Fibroblast of skin of right biceps (primary cell): ENCODE measurements at regions not wholly inside any gene's neighbourhood (a gene's known extent, or its start where the extent isn't known, plus 50 kb on each side); places are given as distances from the start of the nearest gene placed in this dataset.
A peak's percentile ranks its signal among the peaks of the same experiment; 100 is the strongest.

Source experiments
- DNase-seq: peaks from one replicate; pipeline ENCODE4 v3.0.0-alpha.2; 2013

DNA sequence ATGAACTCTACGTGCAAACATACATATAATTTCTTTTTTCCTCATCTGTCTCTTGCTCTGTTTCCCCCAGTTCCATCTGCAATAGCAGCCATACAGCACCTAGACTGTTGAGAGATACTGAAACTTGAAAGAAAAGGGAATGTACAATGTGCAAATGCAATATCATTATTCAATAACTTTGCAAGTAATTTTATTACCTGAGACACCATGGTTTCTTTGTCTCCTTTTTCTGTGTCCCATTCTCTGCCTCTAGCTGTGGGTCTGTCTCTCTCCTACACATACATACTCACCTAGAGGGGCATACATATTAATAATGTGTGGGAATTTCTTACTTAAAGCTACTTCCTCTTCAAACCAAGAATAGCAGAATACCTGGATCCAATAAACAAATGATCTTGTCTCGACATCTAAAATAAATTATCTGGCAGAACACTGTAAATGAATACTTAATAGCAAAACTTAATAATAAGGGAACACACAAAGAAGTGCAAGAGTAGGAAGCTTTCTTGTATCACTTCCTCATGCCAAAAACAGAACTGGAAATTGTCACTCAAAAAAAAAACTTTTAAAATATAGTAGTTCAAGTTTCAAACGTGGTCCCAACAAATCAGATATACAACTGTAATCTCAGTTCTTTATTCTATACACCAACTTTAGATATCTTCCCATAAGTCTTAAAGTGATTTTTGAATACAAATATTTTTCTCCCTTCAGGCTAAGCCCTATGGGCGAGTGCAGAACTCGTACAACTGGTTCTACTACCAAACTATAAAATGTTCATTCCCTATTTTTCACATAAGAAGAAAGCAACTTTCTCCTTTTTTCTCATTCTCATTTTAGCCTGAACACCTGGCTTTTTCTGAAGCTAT is 194.6 kb downstream of the NRIP1 start:
- DNase-seq, result no peak

DNA sequence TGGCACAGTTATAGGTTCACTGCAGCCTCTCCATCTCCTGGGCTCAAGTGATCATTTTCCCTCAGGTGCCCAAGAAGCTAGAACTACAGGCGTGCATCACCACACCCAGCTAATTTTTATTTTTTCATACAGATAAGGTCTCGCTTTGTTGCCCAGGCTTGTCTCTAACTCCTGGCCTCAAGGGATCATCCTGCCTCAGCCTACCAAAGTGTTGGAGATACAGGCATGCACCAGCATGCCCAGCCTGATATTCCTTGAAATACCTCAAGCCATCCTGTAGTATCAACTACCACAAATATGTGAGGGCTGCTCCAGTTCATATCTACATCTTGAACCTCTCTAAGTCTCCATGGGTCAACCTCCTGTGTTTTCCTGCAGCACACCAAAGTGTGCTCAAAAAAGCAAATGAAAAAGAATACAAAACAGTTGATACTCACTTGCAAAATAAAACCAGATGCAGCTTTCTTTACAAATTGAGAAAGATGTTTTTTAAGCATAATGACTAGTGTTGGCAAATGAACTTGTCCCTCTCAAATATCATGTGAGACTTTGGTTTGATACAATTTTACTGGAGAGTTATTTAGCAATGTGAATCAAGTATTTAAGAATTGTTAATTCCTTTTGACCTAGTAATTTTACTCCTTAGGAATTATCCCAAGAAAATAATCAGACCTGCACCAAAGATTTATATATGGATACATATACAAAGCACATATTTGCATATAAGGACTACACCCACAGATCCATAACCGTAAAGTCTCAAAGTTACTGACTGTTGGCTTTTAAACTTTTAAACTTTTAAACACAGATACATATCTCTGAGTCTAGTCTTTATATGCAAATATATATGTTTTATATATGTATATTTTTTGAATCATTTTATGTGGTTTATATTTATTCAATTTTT is 197.7 kb downstream of the NRIP1 start:
- DNase-seq, result no peak

DNA sequence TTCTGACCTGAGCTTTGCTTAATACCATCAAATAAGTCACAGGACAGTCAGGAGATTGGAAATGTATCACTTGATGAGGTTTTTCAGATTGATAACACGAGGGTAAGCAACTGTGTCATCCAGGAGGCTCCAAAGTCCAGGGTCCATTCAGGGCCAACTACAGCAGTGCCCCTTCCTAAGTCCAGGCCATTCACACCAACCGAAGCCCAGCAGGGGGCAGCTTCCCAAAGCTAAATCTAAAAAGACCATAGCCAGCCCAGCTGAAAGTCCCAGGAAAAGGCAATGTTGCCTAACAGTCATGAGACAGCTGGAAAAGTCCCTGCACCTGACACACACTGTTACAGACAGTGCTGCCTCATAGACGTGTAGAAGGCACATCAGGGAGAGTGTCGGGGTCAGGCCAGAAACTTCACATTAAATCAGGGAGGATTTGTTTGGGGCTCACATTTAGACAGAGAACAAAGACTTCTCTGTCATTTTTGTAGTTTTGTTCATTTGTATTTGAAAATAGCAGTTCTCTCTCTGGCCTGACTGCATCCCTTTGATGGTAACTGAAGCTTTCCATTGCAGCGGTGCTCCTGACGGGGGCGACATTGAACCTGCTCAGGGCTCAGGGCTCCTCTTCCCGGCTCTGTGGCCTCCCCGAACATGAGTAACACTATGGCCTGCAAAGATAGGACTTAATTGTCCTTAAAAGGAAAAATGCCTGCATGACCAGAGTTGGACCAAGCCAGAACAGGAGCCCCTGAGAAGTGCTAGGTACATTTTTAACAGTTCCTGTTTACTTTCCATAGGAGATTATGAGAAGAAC is 200.4 kb downstream of the NRIP1 start:
- peak; percentile 76 for DNase-seq

DNA sequence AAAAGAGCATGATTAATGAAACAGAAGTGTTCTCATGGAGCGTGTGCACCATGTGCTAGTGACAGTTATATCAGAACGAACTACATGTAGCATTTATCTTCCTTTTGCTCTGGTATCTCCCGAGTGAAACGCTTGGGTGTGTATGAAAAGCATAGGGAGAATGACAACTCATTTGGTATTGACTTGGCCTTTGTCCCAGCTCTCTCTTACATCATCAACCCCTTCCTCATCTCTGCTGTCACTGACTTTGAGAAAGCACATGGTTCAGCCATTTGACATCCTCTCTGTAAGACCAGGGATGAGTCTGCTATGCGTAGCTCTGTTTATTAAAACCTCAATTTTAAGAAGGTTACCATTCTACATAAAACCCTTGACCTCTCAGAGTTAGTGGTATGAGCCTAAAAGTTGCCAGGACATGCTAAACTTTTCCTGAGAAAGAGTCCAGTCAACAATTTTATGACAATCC is 201.0 kb downstream of the NRIP1 start:
- peak; percentile 68 for DNase-seq

DNA sequence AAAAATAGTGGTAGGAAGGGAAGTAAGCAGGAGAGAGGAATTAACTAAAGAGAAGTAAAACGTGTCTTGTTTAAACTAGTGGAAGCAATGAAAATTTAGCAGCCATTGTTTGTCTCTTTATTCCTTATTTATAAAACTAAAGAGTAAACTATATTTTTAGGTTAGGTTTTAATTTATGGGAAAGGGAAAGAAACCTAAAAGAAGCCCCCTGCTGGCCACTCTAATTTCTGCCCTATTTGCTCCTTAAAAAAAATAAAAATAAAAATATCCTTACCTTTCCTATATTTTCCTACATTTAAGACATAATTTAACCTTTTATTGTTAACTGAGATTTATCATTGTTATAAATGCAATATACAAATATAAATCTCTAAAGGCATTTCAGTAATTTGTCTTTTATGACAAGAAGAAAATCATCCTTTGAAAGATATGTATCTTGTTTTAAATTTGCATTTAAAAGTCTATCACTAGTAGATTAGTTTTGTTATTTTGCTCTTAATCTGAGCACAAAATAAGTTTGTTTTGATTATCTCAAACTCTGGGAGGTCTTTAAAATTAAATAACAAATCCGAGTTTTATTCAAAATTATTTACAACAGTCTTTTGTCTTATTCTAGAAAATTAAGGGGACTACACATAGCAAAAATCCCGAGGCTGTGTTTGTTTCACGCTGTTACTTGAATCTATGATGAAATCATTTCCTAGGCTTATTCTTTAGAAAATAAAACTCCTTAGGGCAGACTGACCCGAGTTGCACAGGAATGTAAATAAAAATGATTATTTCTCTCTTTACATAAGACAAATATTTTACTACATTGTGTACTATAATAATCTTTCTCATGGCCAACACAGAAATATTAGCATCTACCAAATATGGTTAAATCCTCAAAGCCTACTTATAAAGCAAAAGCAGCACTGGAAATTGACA is 201.7 kb downstream of the NRIP1 start:
- DNase-seq, result peak; percentile 23

DNA sequence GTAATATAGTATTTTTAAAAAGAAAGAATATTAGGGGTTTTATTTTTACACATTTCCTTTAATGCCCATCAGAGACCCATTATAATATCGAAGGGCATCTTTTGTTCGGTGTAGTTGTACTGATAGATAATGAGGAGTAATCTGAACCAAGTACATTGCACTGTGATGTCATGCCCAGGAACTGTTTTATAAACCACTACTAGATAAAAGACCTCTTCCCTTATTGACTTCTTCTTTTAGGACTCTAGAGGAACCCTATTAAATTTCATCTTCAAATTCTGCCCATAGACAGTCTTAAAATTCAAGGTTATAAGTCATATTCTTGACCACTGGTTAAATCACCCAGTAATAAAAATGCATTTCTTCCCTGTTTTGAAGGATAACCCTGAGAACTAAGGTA is 206.5 kb downstream of the NRIP1 start:
- DNase-seq, result no peak

DNA sequence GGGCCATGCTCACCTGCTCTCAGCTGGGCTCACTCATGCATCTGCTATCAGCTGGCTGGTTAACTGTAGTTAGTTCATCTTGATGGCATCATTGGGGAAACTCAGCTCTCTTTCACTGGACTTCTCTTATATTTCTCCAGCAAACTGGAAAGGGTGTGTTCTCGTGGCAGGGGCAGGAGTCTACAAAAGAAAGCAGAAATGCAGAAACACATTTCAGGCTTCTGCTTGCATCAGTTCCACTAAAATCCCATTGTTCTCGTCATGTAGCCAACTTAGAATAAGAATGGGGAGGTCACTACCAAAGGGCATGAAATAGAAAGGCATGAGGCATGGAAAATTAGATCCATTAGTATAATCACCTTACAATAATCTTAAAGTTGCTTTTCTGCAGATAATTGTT is 207.3 kb downstream of the NRIP1 start:
- DNase-seq, result no peak

DNA sequence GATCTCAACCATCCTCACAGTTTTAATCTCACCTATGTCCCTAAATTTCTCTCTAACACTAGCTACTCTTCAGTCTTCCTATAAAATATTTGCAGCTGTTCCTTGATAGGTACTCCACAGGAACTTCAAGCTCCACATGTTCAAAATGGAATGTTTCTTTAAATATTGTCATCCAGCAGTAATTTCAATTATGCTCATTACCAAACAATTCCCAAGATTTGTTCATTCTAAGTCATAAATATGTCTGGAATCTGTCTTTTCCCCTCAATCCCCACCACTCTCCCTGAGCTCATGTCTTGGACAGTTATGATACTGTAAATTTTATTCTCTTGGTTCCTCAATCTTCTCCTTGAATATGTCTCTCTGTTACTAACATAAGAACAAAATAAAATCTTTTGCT is 214.4 kb downstream of the NRIP1 start:
- peak; percentile 75 for DNase-seq

DNA sequence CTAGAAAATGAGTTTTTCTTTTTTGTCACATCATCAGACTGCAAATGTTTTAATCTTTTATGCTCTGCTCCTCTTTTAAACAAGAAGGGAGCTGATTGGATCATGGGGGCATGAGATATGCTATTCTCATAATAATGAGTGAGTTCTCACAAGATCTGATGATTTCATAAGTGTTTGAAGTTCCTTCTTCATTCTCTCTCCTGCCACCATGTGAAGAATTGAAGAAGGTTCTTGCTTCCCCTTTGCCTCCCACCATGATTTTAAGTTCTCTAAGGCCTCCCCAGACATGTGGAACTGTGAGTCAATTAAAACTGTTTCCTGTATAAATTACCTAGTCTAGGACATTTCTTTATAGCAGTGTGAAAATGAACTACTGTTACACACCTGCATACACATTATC is 218.2 kb downstream of the NRIP1 start:
- no peak for DNase-seq

DNA sequence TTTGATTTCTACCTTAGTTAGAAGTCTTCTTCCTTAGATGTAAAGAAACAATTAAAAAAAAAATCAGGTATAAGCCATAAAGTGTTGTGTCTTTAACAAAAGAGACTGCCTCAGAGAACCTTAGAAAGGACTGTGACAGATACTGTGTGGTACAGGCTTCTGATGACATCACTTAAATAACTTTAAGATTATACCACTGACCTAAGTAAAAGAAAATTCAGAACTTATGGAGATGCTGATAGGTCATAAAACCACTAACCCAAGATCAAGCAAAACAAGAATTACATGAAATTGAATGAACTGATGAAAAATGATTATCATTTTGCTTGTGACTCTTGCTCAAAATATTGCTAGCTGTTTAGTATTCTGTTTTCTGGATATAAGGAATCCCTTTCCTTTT is 220.8 kb downstream of the NRIP1 start:
- DNase-seq, result peak; percentile 49

DNA sequence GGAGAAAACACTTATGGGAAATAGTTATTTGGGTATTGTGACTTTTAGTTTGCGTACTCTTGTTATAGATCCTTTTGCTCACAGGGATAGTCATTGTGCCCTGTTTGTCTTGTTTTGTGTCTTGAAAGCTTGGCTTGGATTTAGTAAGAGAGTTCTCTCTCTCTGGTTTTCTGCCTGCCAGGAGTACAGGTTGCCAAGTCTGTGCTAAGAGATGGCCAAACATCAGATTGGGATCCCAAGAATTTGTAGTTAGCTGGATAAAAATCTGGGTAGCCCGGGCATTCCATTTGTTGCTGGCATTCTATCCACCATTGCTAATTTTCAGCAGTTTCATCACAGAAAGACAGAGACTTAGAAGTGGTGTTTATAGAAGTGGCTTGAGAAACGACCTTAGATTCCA is 222.2 kb downstream of the NRIP1 start:
- no peak for DNase-seq

DNA sequence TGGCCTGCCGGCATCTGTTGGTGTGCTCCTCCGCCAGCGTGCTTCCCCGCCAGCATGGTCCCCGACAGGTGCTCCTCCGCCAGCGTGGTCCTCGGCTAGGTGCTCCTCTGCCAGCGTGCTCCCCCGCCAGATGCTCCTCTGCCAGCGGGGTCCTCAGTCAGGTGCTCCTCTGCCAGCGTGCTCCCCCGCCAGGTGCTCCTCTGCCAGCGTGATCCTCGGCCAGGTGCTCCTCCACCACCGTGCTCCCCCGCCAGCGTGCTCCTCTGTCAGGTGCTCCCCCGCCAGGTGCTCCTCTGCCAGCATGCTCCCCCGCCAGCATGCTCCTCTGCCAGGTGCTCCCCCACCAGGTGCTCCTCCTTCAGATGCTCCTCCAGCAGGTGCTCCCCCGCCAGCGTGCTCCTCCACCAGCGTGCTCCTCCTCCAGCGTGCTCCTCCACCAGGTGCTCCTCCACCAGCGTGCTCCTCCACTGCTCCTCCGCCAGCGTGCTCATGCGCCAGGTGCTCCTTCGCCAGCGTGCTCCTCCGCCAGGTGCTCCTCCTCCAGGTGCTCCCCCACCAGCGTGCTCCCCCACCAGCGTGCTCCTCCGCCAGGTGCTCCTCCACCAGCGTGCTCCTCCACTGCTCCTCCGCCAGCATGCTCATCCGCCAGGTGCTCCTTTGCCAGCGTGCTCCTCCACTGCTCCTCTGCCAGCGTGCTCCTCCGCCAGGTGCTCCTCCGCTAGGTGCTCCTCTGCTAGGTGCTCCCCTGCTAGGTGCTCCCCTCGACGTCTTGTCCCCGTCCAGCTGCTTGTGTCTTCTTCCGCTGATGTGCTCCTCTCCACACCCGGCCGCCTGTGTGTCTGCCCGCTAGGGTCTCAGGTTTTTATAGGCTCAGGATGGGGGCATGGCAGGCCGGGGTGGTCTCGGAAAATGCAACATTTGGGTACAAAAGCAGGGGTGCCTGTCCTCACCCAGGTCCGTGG is 223.0 kb downstream of the NRIP1 start:
- no peak for DNase-seq

DNA sequence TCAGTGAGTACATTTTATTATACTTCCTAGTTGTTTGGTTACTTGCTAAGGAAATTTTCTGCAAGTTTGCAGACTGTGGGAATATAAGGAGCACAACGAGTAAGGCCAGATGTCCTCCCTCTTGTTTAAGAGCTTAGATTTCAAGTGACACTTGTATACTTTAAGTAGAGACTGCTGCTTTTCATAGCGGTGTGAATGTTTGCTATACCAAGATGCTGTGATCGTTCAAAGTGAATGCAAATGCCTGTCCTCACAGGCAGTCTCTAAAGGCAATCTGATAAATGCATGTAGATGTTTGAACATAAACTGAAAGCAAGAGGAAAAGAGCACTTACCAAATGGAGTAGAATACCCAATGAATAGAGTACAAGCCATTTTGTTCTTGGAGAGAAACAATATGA is 226.4 kb downstream of the NRIP1 start:
- DNase-seq, result no peak

DNA sequence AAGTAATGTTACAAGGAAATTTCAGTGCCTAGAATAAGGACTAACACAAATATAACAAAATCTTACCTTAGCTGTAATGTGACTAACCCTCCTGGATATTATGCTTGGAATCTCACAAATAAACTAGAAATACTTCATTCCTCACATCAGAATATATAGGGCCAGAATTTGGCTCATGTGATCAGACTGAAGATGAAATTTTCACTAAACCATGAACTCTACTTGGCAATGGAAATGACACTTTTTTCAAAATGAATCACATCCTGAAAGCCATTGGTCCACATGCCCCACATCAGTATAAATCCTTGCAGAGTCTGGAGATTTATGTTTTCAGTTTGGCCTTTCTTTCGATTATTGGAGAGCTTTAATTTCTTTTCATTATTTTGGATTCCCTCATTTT is 227.8 kb downstream of the NRIP1 start:
- DNase-seq, result peak; percentile 35

DNA sequence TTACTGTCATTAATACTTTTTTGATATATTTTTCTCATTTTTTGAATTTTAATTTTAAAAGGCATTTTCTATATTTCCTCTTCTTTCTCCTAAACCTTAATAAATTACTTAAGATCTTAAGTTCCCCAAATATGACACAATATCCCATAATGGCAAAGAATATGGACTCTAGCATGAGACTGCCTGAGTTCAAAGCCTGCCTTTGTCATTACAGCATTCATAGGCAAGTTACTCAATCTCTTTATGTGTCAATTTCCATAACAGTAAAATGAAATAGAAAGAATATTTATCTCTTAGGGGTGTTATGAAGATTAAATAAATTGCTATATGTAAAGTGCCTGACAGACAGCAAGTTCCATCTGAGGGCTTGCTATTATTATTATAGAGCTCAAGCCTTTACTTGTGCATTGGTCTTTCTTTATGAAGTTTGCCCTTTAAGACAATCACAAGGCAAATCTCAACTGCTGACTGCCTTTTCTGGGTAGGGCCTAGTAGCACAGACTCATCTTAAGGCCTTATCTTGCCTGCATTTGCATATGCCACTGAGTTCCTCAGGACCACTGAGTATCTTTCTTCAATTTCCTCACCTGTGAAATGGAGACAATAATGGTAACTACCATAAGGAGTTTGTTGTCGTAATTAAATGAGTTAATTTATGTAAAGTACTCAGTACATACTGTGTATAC is 231.0 kb downstream of the NRIP1 start:
- DNase-seq, result no peak

DNA sequence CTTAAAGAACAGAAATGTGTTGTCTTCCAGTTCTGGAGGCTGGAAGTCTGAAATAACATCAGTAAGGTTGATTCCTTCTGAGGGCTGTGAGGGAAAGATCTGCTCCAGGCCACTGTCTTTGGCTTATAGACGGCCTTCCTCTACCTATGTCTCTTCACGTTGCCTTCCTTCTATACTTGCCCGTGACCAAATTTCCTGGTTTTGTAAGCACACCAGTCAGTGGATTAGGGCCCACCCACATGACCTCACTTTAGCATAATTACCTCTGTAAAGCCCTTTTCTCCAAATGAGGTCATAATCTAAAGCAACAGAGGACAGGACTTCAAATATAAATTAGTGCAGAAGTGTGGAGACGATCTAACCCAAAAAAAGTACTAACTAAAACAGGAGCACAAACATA is 231.6 kb downstream of the NRIP1 start:
- DNase-seq, result no peak

DNA sequence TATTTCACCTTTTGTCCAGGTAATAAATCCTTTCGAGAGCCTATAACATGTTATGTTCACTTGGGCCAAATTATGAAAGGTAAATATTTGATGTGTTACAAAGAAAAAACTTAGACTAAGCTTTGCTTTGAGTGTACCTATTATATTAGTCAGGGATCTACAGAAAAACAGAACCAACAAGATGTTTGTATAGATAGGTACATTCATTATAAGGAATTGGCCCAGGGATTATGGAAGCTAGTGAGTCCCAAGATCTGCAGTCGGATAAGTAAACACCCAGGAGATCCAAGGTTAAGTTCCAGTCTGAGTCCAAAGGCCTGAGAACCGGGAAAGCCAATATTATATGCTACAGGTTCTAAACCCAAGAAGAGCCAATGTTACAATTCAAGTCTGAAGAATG is 234.5 kb downstream of the NRIP1 start:
- DNase-seq, result no peak

DNA sequence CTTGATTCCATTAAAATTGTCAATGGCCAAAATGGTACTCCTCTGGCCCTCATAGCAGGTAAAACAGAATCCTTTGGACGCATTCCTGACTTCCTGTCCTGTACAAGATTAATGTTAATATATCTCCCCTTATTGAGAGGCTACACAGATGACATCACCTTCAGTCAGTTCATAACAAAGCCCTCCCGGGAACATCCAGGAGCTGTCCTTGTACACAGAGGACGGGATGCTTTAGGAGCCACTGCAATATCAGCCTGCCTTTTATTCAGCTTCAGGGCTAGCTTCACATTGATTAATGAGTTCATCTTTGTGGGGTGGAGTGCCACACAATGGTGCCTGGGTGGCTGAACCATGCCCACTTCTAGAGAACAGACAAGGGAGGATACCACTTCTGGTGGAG is 235.1 kb downstream of the NRIP1 start:
- no peak for DNase-seq

DNA sequence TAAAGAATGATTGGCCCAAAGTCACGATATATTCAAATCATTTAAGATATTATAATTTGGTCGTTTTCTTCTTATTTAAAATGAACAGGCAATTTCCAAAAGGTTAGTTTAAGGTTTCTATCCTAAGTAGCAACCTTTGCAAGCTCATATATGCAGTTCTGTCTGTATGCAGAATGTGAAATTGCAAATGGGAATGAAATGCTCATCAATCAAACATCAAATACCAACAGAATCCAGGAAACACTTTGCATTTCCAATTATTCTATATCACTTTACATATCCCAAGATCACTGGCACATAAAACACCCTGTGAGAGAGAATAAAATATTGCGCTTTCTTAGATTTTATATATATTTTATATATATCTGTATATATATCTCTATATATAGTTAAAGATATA is 237.3 kb downstream of the NRIP1 start:
- DNase-seq, result no peak

DNA sequence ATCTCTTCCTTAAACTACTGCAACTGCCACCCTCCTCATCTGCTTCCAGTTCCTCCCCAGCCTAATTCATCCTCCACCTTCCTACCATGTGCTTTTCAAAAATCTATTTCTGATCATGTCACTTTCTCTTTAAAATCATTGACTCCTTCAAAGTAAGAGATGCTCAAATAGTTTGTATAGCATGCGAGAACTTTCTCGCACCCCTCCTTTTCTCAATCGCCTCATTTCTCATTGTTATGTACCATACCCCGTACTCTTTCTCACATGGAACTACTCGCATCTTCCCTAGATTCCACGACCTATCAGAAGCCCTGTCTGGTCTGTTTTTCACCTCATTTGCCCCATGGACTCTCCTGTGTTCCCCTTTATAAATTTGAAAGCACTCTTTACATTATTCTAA is 238.2 kb downstream of the NRIP1 start:
- DNase-seq, result no peak
